ENCODE measurements at regions not wholly inside any gene's neighbourhood (a gene's known extent, or its start where the extent isn't known, plus 50 kb on each side); places are given as distances from the start of the nearest gene placed in this dataset.

DNA sequence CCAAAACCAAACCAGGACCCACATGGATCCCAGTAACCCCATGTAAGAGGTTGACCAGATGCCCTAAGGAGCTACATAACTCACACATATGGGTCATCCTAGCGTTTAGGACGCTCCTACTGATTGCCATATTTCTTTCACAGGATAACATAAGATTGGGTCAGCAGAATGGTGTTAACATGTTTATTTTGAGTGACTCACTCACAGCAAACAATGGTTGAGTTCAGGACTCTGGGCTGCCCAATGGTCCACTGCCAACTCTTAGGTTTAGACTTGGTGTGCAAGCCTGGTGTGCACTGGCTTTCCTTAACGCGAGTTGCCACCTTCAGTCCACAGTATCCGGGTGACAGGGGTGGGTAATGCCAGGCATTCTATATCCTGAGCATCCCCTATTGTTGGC lies 211.5 kb downstream of the GPAM start:
- CTCF ChIA-PET = no interaction called here
- no peak overlapping the region for H3K4me3 Mint-ChIP-seq
- DNase-seq (ENCODE audit: low spot score) (no peak), ATAC-seq (no peak)
- no peaks in the 10 kb centered on the region for H3K27me3 Mint-ChIP-seq (ENCODE audit: low read depth)
- no peak overlapping the region for H3K27ac Mint-ChIP-seq
- no peak for TF ChIP-seq GABPB1 (CRISPR knock-in tag; IDR thresholded peaks at IDR 0.05)
- no peak for TF ChIP-seq SMAD4 (CRISPR knock-in tag; IDR thresholded peaks at IDR 0.05)
- TF ChIP-seq, protein P1, sequence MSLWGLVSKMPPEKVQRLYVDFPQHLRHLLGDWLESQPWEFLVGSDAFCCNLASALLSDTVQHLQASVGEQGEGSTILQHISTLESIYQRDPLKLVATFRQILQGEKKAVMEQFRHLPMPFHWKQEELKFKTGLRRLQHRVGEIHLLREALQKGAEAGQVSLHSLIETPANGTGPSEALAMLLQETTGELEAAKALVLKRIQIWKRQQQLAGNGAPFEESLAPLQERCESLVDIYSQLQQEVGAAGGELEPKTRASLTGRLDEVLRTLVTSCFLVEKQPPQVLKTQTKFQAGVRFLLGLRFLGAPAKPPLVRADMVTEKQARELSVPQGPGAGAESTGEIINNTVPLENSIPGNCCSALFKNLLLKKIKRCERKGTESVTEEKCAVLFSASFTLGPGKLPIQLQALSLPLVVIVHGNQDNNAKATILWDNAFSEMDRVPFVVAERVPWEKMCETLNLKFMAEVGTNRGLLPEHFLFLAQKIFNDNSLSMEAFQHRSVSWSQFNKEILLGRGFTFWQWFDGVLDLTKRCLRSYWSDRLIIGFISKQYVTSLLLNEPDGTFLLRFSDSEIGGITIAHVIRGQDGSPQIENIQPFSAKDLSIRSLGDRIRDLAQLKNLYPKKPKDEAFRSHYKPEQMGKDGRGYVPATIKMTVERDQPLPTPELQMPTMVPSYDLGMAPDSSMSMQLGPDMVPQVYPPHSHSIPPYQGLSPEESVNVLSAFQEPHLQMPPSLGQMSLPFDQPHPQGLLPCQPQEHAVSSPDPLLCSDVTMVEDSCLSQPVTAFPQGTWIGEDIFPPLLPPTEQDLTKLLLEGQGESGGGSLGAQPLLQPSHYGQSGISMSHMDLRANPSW (CRISPR knock-in tag; conservative IDR thresholded peaks at IDR 0.05; ENCODE audit: low read depth) = no peak
- TF ChIP-seq, protein P2, sequence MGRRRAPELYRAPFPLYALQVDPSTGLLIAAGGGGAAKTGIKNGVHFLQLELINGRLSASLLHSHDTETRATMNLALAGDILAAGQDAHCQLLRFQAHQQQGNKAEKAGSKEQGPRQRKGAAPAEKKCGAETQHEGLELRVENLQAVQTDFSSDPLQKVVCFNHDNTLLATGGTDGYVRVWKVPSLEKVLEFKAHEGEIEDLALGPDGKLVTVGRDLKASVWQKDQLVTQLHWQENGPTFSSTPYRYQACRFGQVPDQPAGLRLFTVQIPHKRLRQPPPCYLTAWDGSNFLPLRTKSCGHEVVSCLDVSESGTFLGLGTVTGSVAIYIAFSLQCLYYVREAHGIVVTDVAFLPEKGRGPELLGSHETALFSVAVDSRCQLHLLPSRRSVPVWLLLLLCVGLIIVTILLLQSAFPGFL (CRISPR knock-in tag; IDR thresholded peaks at IDR 0.05; ENCODE audit: borderline replicate concordance) = no peak
- TF ChIP-seq CREM (CRISPR knock-in tag; IDR thresholded peaks at IDR 0.05) = no peak
- TF ChIP-seq TP53 (CRISPR knock-in tag; IDR thresholded peaks at IDR 0.05) = no peak
- TF ChIP-seq, protein P3, sequence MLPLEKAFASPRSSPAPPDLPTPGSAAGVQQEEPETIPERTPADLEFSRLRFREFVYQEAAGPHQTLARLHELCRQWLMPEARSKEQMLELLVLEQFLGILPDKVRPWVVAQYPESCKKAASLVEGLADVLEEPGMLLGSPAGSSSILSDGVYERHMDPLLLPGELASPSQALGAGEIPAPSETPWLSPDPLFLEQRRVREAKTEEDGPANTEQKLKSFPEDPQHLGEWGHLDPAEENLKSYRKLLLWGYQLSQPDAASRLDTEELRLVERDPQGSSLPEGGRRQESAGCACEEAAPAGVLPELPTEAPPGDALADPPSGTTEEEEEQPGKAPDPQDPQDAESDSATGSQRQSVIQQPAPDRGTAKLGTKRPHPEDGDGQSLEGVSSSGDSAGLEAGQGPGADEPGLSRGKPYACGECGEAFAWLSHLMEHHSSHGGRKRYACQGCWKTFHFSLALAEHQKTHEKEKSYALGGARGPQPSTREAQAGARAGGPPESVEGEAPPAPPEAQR (CRISPR knock-in tag; IDR thresholded peaks at IDR 0.05) = no peak
- TF ChIP-seq, protein P4, sequence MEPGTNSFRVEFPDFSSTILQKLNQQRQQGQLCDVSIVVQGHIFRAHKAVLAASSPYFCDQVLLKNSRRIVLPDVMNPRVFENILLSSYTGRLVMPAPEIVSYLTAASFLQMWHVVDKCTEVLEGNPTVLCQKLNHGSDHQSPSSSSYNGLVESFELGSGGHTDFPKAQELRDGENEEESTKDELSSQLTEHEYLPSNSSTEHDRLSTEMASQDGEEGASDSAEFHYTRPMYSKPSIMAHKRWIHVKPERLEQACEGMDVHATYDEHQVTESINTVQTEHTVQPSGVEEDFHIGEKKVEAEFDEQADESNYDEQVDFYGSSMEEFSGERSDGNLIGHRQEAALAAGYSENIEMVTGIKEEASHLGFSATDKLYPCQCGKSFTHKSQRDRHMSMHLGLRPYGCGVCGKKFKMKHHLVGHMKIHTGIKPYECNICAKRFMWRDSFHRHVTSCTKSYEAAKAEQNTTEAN (CRISPR knock-in tag; IDR thresholded peaks at IDR 0.05) = no peak
- TF ChIP-seq ZNF416 (CRISPR knock-in tag; IDR thresholded peaks at IDR 0.05) = no peak
- no peaks in the 10 kb centered on the region; the same call in 1 of the 2 replicates for H3K36me3 Mint-ChIP-seq
- no peaks in the 10 kb centered on the region for H3K4me1 Mint-ChIP-seq
- H3K9me3 Mint-ChIP-seq = peaks cover 11% of the 10 kb centered on the region
- POLR2A ChIA-PET = no interaction called here

DNA sequence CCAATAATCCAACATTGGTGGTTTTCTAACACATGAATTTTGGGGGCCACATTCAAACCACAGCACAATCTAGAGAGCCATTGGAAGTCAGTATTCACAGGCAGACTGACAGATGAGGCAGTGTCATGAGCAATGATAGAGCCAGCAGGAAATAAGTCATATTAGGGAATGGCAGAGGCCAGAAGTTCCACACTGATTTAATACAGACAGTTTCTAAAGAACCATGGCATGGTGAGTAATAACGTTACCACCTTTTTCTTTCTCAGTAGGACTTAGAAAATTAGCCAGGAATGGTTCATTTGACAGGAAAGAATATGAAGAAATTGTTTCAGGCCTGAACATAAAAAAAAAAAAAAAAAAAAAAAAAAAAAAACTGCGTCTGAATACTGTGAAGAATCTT lies 210.3 kb downstream of the GPAM start:
- Mint-ChIP-seq H3K36me3 (no peaks in the 10 kb centered on the region), H3K4me3 (no peak overlapping the region), H3K27ac (no peak overlapping the region), H3K27me3 (ENCODE audit: low read depth) (no peaks in the 10 kb centered on the region), H3K9me3 (peaks cover 4% of the 10 kb centered on the region; the same call in 1 of the 2 replicates), H3K4me1 (no peaks in the 10 kb centered on the region)
- ChIA-PET POLR2A (no interaction called here), CTCF (no interaction called here)
- TF ChIP-seq, protein P5, sequence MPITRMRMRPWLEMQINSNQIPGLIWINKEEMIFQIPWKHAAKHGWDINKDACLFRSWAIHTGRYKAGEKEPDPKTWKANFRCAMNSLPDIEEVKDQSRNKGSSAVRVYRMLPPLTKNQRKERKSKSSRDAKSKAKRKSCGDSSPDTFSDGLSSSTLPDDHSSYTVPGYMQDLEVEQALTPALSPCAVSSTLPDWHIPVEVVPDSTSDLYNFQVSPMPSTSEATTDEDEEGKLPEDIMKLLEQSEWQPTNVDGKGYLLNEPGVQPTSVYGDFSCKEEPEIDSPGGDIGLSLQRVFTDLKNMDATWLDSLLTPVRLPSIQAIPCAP (CRISPR knock-in tag; IDR thresholded peaks at IDR 0.05) = no peak
- TF ChIP-seq KAT7 (CRISPR knock-in tag; IDR thresholded peaks at IDR 0.05; ENCODE audit: borderline replicate concordance) (no peak), SMAD4 (CRISPR knock-in tag; IDR thresholded peaks at IDR 0.05) (no peak), MYBL2 (CRISPR knock-in tag; IDR thresholded peaks at IDR 0.05) (no peak), CREM (CRISPR knock-in tag; IDR thresholded peaks at IDR 0.05) (no peak), ZBTB21 (CRISPR knock-in tag; IDR thresholded peaks at IDR 0.05; ENCODE audit: borderline replicate concordance) (no peak)
- DNase-seq (ENCODE audit: low spot score) (no peak), ATAC-seq (no peak)

DNA sequence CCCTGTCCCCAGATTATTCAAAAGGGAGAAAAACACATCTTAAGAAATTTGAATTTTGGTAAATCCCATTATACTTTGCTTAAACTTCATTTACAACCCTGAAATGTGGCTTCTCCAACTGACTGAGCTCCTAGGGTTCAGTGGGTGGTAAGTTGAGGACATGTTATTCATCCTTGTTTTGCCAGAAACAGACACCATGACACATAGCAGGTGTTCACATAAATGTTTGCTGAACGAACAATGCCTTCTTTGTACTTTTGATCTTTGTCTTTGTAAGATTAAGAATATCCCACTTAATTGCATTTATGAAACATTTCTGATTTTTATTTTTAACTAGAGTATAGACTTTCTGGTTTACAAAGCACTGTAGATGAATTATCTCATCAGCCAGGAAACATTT lies 209.7 kb downstream of the GPAM start:
- no peaks in the 10 kb centered on the region for H3K36me3 Mint-ChIP-seq
- ChIA-PET POLR2A (no interaction called here), CTCF (no interaction called here)
- H3K4me1 Mint-ChIP-seq = no peaks in the 10 kb centered on the region
- no peaks in the 10 kb centered on the region for H3K27me3 Mint-ChIP-seq (ENCODE audit: low read depth)
- ATAC-seq = no peak
- DNase-seq (ENCODE audit: low spot score) = no peak
- H3K27ac Mint-ChIP-seq = no peak overlapping the region
- peaks cover 4% of the 10 kb centered on the region; the same call in 1 of the 2 replicates for H3K9me3 Mint-ChIP-seq
- no peak overlapping the region for H3K4me3 Mint-ChIP-seq
- TF ChIP-seq, protein P6, sequence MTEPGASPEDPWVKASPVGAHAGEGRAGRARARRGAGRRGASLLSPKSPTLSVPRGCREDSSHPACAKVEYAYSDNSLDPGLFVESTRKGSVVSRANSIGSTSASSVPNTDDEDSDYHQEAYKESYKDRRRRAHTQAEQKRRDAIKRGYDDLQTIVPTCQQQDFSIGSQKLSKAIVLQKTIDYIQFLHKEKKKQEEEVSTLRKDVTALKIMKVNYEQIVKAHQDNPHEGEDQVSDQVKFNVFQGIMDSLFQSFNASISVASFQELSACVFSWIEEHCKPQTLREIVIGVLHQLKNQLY (CRISPR knock-in tag; IDR thresholded peaks at IDR 0.05) = no peak
- TF ChIP-seq, protein P7, sequence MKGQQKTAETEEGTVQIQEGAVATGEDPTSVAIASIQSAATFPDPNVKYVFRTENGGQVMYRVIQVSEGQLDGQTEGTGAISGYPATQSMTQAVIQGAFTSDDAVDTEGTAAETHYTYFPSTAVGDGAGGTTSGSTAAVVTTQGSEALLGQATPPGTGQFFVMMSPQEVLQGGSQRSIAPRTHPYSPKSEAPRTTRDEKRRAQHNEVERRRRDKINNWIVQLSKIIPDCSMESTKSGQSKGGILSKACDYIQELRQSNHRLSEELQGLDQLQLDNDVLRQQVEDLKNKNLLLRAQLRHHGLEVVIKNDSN (CRISPR knock-in tag; IDR thresholded peaks at IDR 0.05) = no peak
- TF ChIP-seq, protein P8, sequence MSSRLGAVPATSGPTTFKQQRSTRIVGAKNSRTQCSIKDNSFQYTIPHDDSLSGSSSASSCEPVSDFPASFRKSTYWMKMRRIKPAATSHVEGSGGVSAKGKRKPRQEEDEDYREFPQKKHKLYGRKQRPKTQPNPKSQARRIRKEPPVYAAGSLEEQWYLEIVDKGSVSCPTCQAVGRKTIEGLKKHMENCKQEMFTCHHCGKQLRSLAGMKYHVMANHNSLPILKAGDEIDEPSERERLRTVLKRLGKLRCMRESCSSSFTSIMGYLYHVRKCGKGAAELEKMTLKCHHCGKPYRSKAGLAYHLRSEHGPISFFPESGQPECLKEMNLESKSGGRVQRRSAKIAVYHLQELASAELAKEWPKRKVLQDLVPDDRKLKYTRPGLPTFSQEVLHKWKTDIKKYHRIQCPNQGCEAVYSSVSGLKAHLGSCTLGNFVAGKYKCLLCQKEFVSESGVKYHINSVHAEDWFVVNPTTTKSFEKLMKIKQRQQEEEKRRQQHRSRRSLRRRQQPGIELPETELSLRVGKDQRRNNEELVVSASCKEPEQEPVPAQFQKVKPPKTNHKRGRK (CRISPR knock-in tag; IDR thresholded peaks at IDR 0.05; ENCODE audit: borderline replicate concordance) = no peak
- TF ChIP-seq, protein P9, sequence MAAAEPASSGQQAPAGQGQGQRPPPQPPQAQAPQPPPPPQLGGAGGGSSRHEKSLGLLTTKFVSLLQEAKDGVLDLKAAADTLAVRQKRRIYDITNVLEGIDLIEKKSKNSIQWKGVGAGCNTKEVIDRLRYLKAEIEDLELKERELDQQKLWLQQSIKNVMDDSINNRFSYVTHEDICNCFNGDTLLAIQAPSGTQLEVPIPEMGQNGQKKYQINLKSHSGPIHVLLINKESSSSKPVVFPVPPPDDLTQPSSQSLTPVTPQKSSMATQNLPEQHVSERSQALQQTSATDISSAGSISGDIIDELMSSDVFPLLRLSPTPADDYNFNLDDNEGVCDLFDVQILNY (CRISPR knock-in tag; IDR thresholded peaks at IDR 0.05) = no peak
- TF ChIP-seq, protein P10, sequence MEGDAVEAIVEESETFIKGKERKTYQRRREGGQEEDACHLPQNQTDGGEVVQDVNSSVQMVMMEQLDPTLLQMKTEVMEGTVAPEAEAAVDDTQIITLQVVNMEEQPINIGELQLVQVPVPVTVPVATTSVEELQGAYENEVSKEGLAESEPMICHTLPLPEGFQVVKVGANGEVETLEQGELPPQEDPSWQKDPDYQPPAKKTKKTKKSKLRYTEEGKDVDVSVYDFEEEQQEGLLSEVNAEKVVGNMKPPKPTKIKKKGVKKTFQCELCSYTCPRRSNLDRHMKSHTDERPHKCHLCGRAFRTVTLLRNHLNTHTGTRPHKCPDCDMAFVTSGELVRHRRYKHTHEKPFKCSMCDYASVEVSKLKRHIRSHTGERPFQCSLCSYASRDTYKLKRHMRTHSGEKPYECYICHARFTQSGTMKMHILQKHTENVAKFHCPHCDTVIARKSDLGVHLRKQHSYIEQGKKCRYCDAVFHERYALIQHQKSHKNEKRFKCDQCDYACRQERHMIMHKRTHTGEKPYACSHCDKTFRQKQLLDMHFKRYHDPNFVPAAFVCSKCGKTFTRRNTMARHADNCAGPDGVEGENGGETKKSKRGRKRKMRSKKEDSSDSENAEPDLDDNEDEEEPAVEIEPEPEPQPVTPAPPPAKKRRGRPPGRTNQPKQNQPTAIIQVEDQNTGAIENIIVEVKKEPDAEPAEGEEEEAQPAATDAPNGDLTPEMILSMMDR (IDR thresholded peaks at IDR 0.05) = no peak
- no peak for TF ChIP-seq JAZF1 (CRISPR knock-in tag; IDR thresholded peaks at IDR 0.05)

All from WTC11 (cell line).